ENCODE measurements at regions not wholly inside any gene's neighbourhood (a gene's known extent, or its start where the extent isn't known, plus 50 kb on each side); places are given as distances from the start of the nearest gene placed in this dataset.
A peak's percentile ranks its signal among the peaks of the same experiment; 100 is the strongest.

- DNase-seq (ENCODE audit: low spot score), result peak; percentile 66
Observed at GRCh38 chr6:139568956-139569538, 194.6 kb upstream of the CITED2 start.

- DNase-seq (ENCODE audit: low spot score), result no peak
Observed at GRCh38 chr6:139568151-139568955, 193.9 kb upstream of the CITED2 start.

- DNase-seq (ENCODE audit: low spot score), result no peak
Observed at GRCh38 chr6:139567095-139567494, 192.6 kb upstream of the CITED2 start.

GRCh38 chr6:139565591-139565990 lies 191.1 kb upstream of the CITED2 start:
- DNase-seq (ENCODE audit: low spot score), result no peak

GRCh38 chr6:139557547-139557946 lies 183.1 kb upstream of the CITED2 start:
- no peak for DNase-seq (ENCODE audit: low spot score)

GRCh38 chr6:139556532-139556931 lies 182.1 kb upstream of the CITED2 start:
- no peak for DNase-seq (ENCODE audit: low spot score)

GRCh38 chr6:139553916-139554315 lies 179.5 kb upstream of the CITED2 start:
- DNase-seq (ENCODE audit: low spot score), result no peak

- DNase-seq (ENCODE audit: low spot score), result no peak
Observed at GRCh38 chr6:139551376-139551775, 176.9 kb upstream of the CITED2 start.

- DNase-seq (ENCODE audit: low spot score), result no peak
Observed at GRCh38 chr6:139550361-139550760, 175.9 kb upstream of the CITED2 start.

GRCh38 chr6:139549561-139550070 lies 175.2 kb upstream of the CITED2 start:
- no peak for DNase-seq (ENCODE audit: low spot score)

GRCh38 chr6:139547804-139548203 lies 173.4 kb upstream of the CITED2 start:
- DNase-seq (ENCODE audit: low spot score), result no peak

GRCh38 chr6:139547122-139547776 lies 172.8 kb upstream of the CITED2 start:
- DNase-seq (ENCODE audit: low spot score), result no peak

- DNase-seq (ENCODE audit: low spot score), result no peak
Observed at GRCh38 chr6:139546106-139546472, 171.6 kb upstream of the CITED2 start.

GRCh38 chr6:139545206-139546105 lies 171.0 kb upstream of the CITED2 start:
- no peak for DNase-seq (ENCODE audit: low spot score)

GRCh38 chr6:139544701-139545057 lies 170.2 kb upstream of the CITED2 start:
- DNase-seq (ENCODE audit: low spot score), result no peak

GRCh38 chr6:139542351-139542750 lies 167.9 kb upstream of the CITED2 start:
- DNase-seq (ENCODE audit: low spot score), result no peak

- DNase-seq (ENCODE audit: low spot score), result no peak
Observed at GRCh38 chr6:139540894-139541293, 166.4 kb upstream of the CITED2 start.

- DNase-seq (ENCODE audit: low spot score), result peak; percentile 40
Observed at GRCh38 chr6:139540276-139540675, 165.8 kb upstream of the CITED2 start.

- DNase-seq (ENCODE audit: low spot score), result no peak
Observed at GRCh38 chr6:139539852-139540251, 165.4 kb upstream of the CITED2 start.

- DNase-seq (ENCODE audit: low spot score), result peak; percentile 83
Observed at GRCh38 chr6:139538366-139538765, 163.9 kb upstream of the CITED2 start.

- DNase-seq (ENCODE audit: low spot score), result no peak
Observed at GRCh38 chr6:139536751-139537617, 162.5 kb upstream of the CITED2 start.

Measured in kidney capillary endothelial cell (primary cell).